HG03439 (cell line): ENCODE measurements at regions not wholly inside any gene's neighbourhood (a gene's known extent, or its start where the extent isn't known, plus 50 kb on each side); places are given as distances from the start of the nearest gene placed in this dataset.

Source experiments
- ATAC-seq: cut with Tn5 transposase; IDR thresholded peaks from one replicate; pipeline ENCODE4 v1.9.1; 2021; ENCODE audit warnings: mild to moderate bottlenecking, moderate library complexity; ENCODE audit not compliant: unreplicated experiment

GRCh38 chr11:95363708-95364107 is 132.7 kb upstream of the SESN3 start:
- no peak for ATAC-seq

DNA sequence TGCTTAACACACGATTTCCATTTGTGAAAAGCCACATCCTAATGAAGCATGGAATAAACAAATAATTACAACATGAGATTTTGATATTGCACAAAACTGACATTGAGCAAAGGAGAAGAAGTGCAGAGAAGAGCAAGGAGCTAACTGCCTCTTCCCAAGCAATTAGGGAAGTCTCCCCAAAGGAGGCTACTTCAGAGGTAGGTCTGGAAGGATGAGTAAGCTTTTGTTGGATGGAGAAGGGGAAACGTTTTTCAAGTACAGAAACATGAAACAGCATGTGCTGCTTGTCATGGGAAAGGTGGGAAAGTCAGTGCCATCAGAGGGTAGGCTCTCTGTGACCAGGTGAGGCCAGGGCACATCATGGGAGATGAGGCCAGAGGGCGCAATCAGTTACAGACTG is 132.2 kb upstream of the SESN3 start:
- ATAC-seq = no peak

DNA sequence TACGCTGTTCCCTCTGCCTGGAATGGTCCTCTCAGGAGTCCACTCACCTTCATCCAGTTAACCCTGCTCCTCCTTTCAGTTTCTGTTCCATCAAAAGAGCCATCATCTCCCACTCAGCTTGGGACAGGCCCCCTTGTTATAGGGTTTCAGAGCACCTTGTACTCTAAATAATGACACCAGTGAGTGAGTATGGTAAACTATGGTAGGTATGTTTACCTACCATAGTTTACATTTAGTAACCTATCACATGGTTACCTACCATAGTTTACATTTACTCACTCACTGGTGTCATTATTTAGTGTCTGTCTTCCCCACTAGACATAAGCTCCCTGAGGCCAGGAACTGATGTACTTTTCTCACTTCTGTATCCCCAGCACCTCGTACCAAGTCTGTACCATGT is 130.2 kb upstream of the SESN3 start:
- no peak for ATAC-seq

DNA sequence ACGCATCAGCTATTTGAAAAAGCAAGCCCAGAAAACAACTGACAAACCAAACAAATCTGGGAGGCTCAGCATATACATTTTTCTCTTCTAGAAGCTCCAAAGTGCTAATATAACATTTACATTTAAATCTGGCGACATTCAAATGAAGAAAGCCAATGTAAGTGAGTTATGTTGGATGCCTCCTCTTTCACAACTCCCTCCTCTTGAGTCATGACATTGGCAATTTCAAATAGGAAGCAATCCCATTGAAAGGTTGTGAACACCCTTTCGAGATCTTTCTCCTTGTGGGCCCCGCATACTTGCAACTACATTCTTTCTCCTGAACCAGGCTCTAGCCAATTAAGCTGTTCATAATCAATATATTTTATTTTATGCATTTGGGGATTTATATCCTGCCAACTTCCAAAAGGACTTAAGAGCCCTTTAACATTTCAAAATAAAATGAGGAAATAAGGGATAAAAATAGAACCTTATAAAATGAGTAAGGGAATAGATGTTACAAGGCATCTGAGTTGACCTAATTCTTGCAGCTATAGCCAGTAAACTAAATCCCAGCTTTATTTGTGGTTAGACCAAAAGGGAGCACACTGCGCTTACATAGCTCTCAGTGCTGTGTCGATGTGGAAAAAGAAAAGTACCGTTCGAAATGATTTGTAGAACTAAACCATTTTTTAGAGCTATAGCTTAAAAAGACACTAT is 129.5 kb upstream of the SESN3 start:
- no peak for ATAC-seq

DNA sequence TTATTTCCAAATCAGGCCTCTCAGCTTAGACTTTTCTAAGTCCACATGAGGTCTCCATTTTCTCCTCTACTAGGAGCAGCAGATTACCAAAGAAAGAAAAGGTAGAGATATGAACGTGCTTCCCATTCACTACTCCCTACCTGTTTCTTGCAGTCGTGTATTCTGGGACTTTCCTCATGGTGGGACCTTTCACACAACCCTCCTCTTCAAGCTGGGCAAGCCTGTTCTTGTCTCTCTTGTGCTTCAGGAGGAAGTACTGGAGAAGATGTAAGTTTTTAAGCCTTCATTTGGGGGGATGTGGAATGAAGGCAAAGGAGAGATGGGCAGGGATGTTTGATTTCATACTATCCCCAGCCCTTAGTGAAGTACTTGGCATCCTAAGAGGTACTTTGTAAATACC is 128.8 kb upstream of the SESN3 start:
- no peak for ATAC-seq

DNA sequence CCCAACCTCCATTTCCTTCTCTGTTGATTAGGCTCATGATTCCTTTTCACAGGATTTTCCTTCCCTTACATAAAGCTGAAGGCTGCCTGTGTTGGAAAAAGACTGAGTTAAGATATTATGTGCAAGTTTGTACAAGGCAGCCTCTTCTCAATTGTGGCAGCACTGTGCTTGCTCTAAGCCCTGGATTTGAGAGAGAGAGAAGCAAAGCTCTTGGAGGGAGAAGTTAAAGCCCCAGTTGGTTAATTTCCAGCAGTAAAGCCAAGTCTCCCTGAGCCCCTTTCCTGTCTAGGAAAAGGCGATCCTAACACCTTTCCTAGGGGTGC is 128.3 kb upstream of the SESN3 start:
- ATAC-seq = no peak

DNA sequence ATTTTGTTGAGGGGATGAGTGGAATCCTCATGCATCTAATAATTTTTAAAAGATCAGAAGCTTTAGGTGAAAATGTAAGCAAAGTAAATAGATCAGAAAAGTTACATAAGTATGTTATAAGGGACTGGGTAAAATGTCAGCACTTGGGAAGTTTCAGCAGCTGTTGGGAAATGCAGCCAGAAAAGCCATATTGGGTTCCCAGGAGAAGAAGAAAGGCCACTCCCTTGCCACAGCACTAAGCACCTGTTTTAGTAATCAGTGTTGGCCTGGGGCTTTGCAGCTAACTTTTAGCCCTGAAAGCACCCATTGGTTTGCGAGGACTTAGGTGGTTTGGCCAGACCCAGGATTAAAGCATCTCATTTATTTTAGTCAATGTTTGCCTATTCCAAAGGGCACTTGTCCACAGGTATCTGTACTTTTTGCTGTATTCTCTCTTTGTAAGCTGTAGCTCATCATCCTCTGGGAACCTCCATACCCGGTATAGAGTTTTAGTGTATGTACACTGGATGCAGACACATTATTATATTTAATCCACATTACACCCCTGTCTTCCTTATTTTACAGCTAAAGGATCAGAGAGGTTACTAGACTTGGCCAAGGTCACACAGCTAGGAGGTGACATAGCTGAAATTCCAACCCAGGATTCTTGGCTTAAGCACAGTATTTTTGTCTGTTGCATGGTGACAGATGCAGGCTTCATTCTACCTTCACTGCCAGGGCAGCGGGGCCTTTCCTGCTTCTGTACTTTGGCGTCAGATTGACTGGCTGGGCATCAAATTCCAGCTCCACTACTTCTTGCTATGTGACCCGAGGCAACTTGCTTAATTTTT is 127.7 kb upstream of the SESN3 start:
- no peak for ATAC-seq

GRCh38 chr11:95354304-95354703 is 123.3 kb upstream of the SESN3 start:
- ATAC-seq = no peak

GRCh38 chr11:95353706-95354105 is 122.7 kb upstream of the SESN3 start:
- no peak for ATAC-seq

DNA sequence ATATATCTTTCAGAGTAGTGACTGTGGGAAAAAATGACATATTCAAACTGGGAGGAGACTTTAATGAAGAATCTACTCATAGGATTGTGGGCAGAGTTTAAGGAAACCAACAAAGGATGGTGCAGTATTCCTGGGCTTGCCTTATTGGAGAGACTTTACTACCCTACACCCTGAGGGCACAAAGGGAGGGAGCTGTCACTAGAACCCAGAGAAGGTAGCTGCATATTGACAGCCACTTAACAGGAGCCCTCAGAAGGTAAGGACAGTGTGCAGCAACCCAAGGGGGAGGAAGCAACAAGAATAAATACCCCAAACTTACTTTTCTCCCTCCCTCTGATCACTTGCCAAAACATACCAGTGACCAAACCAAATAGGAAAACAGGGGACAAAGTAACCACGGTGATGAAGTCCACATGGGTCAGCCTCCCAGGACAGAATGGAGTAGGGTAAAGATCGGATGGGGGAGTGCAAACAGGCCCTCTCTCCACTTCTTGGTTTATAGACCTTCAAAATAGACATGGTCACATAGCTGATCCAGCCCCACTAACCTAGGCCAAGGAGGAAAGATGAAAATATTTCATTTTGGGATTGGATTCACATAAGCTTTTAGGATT is 121.8 kb upstream of the SESN3 start:
- ATAC-seq = no peak

DNA sequence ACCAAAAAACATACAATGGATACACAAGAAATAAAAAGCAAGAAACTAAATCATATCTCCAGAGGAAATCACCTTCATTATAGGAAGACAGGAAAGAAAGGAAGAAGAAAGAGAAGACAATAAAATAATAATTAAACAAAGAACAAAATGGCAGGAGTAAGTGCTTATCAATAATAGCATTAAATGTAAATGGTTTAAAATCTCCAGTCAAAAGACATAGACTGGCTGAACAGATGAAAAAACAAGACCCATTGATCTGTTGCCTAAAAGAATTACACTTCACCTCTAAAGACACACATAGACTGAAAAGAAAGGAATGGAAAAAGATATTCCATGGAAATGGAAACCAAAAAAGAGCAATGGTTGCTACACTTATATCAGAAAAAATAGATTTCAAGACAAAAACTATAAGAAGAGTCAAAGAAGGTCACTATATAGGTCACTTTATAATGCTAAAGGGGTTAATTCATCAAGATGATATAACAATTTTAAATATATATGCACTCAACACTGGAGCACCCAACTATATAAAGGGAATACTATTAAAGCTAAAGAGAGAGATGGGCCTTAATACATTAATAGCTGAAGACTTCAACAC is 118.4 kb upstream of the SESN3 start:
- ATAC-seq = no peak

- ATAC-seq = no peak
These were observed 115.3 kb upstream of the SESN3 start for GRCh38 chr11:95346265-95346664.

- no peak for ATAC-seq
These were observed 114.6 kb upstream of the SESN3 start for GRCh38 chr11:95345651-95346050.

GRCh38 chr11:95344932-95345642 is 114.1 kb upstream of the SESN3 start:
- ATAC-seq = no peak

GRCh38 chr11:95341221-95341620 is 110.2 kb upstream of the SESN3 start:
- no peak for ATAC-seq

DNA sequence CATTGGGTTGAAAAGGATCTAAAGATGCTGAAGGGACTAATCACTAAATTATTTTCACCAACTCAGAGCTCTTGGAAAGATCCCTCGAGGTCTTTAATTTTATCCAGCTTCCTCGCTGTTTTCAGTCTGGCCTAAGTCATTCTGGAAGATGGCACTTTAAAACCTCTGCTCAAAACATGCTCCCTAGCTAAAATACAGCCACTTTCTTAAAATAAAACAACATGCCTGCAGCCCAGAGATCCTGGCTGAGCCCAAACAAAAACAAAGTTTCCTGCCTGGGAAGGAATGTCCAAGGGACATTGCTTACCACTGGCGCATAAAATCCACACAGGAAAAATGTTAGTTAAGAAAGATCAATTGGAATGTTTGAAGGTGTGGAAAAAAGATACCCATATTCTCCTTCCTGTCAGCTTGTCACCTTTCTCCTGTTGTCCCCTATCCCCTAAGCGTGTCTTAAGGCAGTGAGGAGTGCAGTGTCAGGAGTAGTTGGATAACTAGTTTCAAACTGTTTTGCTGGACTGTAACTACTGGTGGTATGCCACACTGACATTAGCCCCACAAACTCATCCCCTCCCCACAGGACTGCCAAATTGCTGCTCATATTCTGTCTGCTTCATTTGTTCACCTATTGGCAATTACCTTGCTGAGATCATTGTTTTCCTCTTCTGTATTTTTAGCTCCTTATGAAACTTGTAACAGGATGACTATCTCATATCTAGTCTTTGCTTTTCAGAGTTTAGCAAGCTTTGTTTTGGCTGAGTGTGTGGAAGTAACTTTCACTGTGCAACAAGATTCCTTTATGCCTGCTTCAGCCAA is 108.3 kb upstream of the SESN3 start:
- ATAC-seq = no peak

DNA sequence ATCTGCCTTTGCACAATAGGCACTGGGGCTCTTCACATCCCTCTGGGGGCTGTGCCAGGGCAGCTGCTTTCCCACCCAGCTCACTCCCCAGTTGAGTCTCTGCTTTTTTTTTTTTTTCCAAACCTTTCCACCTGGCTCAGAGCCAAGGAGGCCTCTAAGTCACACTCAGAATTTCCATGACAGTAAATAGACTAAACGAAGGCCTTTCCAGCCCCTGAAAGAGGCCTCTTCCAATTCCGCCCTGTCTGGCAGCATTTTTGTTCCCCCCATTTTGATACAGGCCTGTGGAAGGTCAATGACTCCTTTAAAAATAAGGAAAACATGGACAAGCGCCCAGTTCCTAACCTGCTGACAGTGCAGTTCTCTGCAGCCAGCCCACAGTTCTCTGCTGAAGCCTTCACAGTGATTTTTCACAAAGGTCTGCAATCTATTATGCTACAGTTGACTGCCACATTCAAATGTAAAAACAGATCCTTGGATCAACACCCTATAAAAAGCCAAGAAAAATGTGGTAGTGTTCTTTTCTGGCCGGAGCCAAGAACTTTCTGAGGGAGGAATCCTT is 107.5 kb upstream of the SESN3 start:
- ATAC-seq = no peak

DNA sequence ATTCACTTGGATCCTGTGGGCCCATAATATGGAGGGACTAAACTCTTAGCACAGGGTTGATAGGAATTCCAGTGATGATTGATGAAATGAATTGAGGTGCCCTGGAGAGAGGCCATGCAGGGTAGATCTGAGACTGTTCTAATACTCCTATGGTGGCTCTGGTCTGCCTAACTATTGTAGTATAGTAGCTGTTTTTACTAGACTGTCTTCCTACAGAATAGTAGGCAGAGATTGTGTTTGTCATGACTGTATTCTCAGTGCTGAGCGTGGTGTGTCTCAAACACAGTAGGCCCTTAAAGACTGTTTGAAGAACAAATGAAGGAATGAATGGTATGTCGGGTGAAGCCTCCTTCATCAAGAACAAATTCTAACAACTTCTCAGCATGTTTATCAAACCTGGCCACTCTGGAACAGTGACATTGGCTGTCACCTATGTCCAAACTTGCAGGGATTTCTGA is 107.0 kb upstream of the SESN3 start:
- ATAC-seq = peak; percentile 12

DNA sequence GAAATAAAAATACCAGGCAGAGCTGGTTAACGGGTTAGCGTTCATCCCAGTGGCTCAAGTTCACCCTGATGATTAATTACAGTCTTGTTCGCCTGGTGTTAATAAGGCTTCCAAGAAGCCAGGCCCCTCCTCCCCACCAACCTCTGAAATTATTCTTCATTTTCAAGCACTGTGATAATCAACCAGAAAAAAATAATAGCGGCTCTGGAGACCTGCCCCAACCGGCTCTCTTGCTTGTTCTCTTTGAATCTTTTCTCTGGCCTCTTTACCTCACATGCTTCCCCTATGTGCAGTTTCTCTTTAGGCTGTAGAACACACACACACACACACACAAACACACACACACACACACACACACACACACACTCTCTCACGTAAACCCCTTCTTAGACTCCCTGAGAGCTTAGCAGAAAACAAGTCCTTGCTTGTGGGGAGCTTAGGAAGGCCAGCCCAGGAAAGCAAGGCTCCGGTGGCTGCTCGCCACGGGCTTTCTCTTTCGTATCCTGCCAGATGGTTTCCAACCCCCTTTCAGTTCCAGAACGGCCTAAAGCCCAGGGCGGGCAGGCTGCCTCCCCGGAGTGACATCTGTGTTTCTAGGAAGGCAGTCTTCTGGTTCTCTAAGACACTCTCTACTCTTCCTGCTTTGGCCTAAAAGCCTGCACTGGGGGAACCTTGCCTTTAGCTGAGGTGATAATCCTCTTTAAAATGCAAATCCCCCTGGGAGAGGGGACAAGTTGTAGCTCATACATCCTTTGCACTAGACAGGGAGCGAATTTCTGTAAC is 106.4 kb upstream of the SESN3 start:
- peak; percentile 80 for ATAC-seq
